Caco-2 (cell line): ENCODE measurements at regions not wholly inside any gene's neighbourhood (a gene's known extent, or its start where the extent isn't known, plus 50 kb on each side); places are given as distances from the start of the nearest gene placed in this dataset.

ENCODE experiments used
- BruUV-seq: library from RNA; stranded (reverse); fragments of 400-500 nt; replicated peaks from 2 replicates; lab custom pipeline; 2021; lab: Mats Ljungman, UMichigan
- CTCF ChIA-PET: fragments of 300-600 bp; sonication (Branson Sonifier 250); formaldehyde crosslinking; loops from one replicate; lab custom pipeline; 2022; ENCODE audit warnings: antibody characterized with exemption; lab: Charles Lee
- POLR2A ChIA-PET: fragments of 300-600 bp; sonication (Branson Sonifier 250); formaldehyde crosslinking; loops from one replicate; lab custom pipeline; 2022; ENCODE audit warnings: antibody characterized with exemption; lab: Charles Lee
- DNase-seq, 2 experiments: peaks; one replicate each; pipeline versions ENCODE4 v3.0.0 to v3.0.0-alpha.2; 2020 to 2022
- H3K27me3 ChIP-seq: replicated peaks from 2 replicates; pipeline ENCODE4 v1.6.0; 2011; ENCODE audit warnings: low read length; ENCODE audit not compliant: control insufficient read depth, insufficient read depth
- H3K36me3 ChIP-seq: 2 replicates; pipeline ENCODE4 v1.5.1; 2011; ENCODE audit warnings: low read length; ENCODE audit not compliant: control insufficient read depth, insufficient read depth
- H3K4me1 ChIP-seq: fragments of 250-450 bp; sonication (Bioruptor Pico); 2 replicates; pipeline ENCODE4 v1.5.1; 2020; ENCODE audit warnings: mild to moderate bottlenecking
- H3K4me3 ChIP-seq: 2 replicates; pipeline ENCODE4 v1.5.1; 2011; ENCODE audit warnings: low read depth, mild to moderate bottlenecking, control low read depth, low read length
- H3K9me3 ChIP-seq: fragments of 250-450 bp; sonication (Bioruptor Pico); 2 replicates; pipeline ENCODE4 v1.5.1; 2020; ENCODE audit warnings: mild to moderate bottlenecking, moderate library complexity
- H3K27ac Mint-ChIP-seq: one replicate; pipeline ENCODE4 v1.8.0; 2022; ENCODE audit warnings: mixed read lengths; ENCODE audit not compliant: unreplicated experiment
- H3K27me3 Mint-ChIP-seq: one replicate; pipeline ENCODE4 v1.8.0; 2022; ENCODE audit warnings: mixed read lengths; ENCODE audit not compliant: insufficient read depth, unreplicated experiment
- H3K36me3 Mint-ChIP-seq: one replicate; pipeline ENCODE4 v1.8.0; 2022; ENCODE audit warnings: mild to moderate bottlenecking, mixed read lengths; ENCODE audit not compliant: insufficient read depth, unreplicated experiment
- H3K4me1 Mint-ChIP-seq: one replicate; pipeline ENCODE4 v1.8.0; 2022; ENCODE audit warnings: low read depth, mixed read lengths; ENCODE audit not compliant: unreplicated experiment
- H3K4me3 Mint-ChIP-seq: one replicate; pipeline ENCODE4 v1.8.0; 2022; ENCODE audit warnings: mild to moderate bottlenecking, moderate library complexity, mixed read lengths; ENCODE audit not compliant: unreplicated experiment
- H3K9me3 Mint-ChIP-seq: one replicate; pipeline ENCODE4 v1.8.0; 2022; ENCODE audit warnings: mixed read lengths; ENCODE audit not compliant: unreplicated experiment
- CTCF ChIP-seq, 2 experiments: fragments of 200-600 bp in 1 of 2; IDR thresholded peaks; 1 replicate in 1 of 2; 2 replicates in 1 of 2; pipeline versions ENCODE4 v1.5.1 to v1.8.0; 2011 to 2022; ENCODE audit warnings: antibody characterized with exemption in 1 of 2, control low read depth in 1 of 2, inconsistent platforms in 1 of 2, low read depth in 1 of 2, low read length in 1 of 2, mild to moderate bottlenecking in 1 of 2, moderate library complexity in 1 of 2; ENCODE audit not compliant: insufficient read depth in 1 of 2, severe bottlenecking in 1 of 2, unreplicated experiment in 1 of 2
- intact Hi-C: fragments of 100-400 bp; cut with micrococcal nuclease; formaldehyde crosslinking; loops from one replicate; pipeline ENCODE4 v1.10.0; 2022; ENCODE audit not compliant: unreplicated experiment

GRCh38 chr18:24940416-24940815 lies 411.6 kb downstream of the ZNF521 start:
- no peak for DNase-seq
- Histone ChIP-seq H3K9me3 (no peaks in the 10 kb centered on the region), H3K27me3 (no peaks in the 10 kb centered on the region), H3K4me1 (no peaks in the 10 kb centered on the region), H3K4me3 (no peak overlapping the region), H3K36me3 (no peaks in the 10 kb centered on the region)
- POLR2A ChIA-PET, result no interaction called here
- Mint-ChIP-seq H3K4me3 (no peak overlapping the region), H3K36me3 (no peaks in the 10 kb centered on the region), H3K9me3 (no peaks in the 10 kb centered on the region), H3K4me1 (no peaks in the 10 kb centered on the region), H3K27ac (no peak overlapping the region), H3K27me3 (no peaks in the 10 kb centered on the region)
- no peak for TF ChIP-seq CTCF (IDR thresholded peaks at IDR 0.05; ENCODE audit: insufficient read depth in 1 of 2, low read depth in 1 of 2, low read length in 1 of 2, severe bottlenecking in 1 of 2, unreplicated experiment in 1 of 2)
- no TSS peak for BruUV-seq
- intact Hi-C loops, result no loop called here
- CTCF ChIA-PET, result no interaction called here

GRCh38 chr18:24941174-24941951 lies 410.6 kb downstream of the ZNF521 start:
- intact Hi-C loops, result no loop called here
- DNase-seq, result no peak
- Mint-ChIP-seq H3K36me3 (no peaks in the 10 kb centered on the region), H3K27ac (no peak overlapping the region), H3K4me1 (no peaks in the 10 kb centered on the region), H3K4me3 (no peak overlapping the region), H3K27me3 (no peaks in the 10 kb centered on the region), H3K9me3 (no peaks in the 10 kb centered on the region)
- no TSS peak for BruUV-seq
- Histone ChIP-seq H3K27me3 (no peaks in the 10 kb centered on the region), H3K36me3 (no peaks in the 10 kb centered on the region), H3K9me3 (no peaks in the 10 kb centered on the region), H3K4me1 (no peaks in the 10 kb centered on the region), H3K4me3 (no peak overlapping the region)
- ChIA-PET CTCF (no interaction called here), POLR2A (no interaction called here)
- no peak for TF ChIP-seq CTCF (IDR thresholded peaks at IDR 0.05; ENCODE audit: insufficient read depth in 1 of 2, low read depth in 1 of 2, low read length in 1 of 2, severe bottlenecking in 1 of 2, unreplicated experiment in 1 of 2)

- TF ChIP-seq CTCF (IDR thresholded peaks at IDR 0.05; ENCODE audit: insufficient read depth in 1 of 2, low read depth in 1 of 2, low read length in 1 of 2, severe bottlenecking in 1 of 2, unreplicated experiment in 1 of 2), result no peak
- H3K27me3 ChIP-seq, result no peaks in the 10 kb centered on the region
- H3K36me3 Mint-ChIP-seq, result no peaks in the 10 kb centered on the region
- H3K4me3 ChIP-seq, result no peak overlapping the region
- no peaks in the 10 kb centered on the region for H3K9me3 Mint-ChIP-seq
- ChIA-PET POLR2A (no interaction called here), CTCF (no interaction called here)
- no peaks in the 10 kb centered on the region for H3K36me3 ChIP-seq
- no peak for DNase-seq
- H3K4me3 Mint-ChIP-seq, result no peak overlapping the region
- H3K9me3 ChIP-seq, result no peaks in the 10 kb centered on the region
- H3K27me3 Mint-ChIP-seq, result no peaks in the 10 kb centered on the region
- no peaks in the 10 kb centered on the region for H3K4me1 ChIP-seq
- BruUV-seq, result no TSS peak
- no peaks in the 10 kb centered on the region for H3K4me1 Mint-ChIP-seq
- H3K27ac Mint-ChIP-seq, result no peak overlapping the region
- intact Hi-C loops, result no loop called here
These were observed 409.8 kb downstream of the ZNF521 start for GRCh38 chr18:24942144-24942543.
